ENCODE measurements at regions not wholly inside any gene's neighbourhood (a gene's known extent, or its start where the extent isn't known, plus 50 kb on each side); places are given as distances from the start of the nearest gene placed in this dataset.

- Histone ChIP-seq H2AFZ (ENCODE audit: low read depth) (no peak overlapping the region), H3K27me3 (ENCODE audit: insufficient read depth, low read depth) (no peaks in the 10 kb centered on the region), H4K20me1 (ENCODE audit: insufficient read depth) (no peaks in the 10 kb centered on the region), H3K9ac (no peak overlapping the region), H3K27ac (no peak overlapping the region), H3K36me3 (ENCODE audit: insufficient read depth) (no peaks in the 10 kb centered on the region), H3K4me1 (ENCODE audit: low read depth, poor library complexity, severe bottlenecking) (no peaks in the 10 kb centered on the region), H3K4me3 (IDR thresholded peaks at IDR 0.05; ENCODE audit: insufficient read depth, low read depth, low read length) (no peak overlapping the region), H3K4me2 (no peak overlapping the region), H3K79me2 (ENCODE audit: insufficient read depth, low read depth) (no peaks in the 10 kb centered on the region)
- no peak for TF ChIP-seq CTCF (conservative IDR thresholded peaks at IDR 0.05; ENCODE audit: low read depth, low read length)
These were observed 94.7 kb upstream of the SRD5A3 start for GRCh38 chr4:55251342-55251741.

GRCh38 chr4:55251896-55252295, 94.1 kb upstream of the SRD5A3 start:
- TF ChIP-seq CTCF (conservative IDR thresholded peaks at IDR 0.05; ENCODE audit: low read depth, low read length), result no peak
- no peak overlapping the region for H3K9ac ChIP-seq
- no peaks in the 10 kb centered on the region for H4K20me1 ChIP-seq (ENCODE audit: insufficient read depth)
- no peak overlapping the region for H3K4me3 ChIP-seq (IDR thresholded peaks at IDR 0.05; ENCODE audit: insufficient read depth, low read depth, low read length)
- no peaks in the 10 kb centered on the region for H3K79me2 ChIP-seq (ENCODE audit: insufficient read depth, low read depth)
- H2AFZ ChIP-seq (ENCODE audit: low read depth), result no peak overlapping the region
- H3K27ac ChIP-seq, result no peak overlapping the region
- no peak overlapping the region for H3K4me2 ChIP-seq
- H3K27me3 ChIP-seq (ENCODE audit: insufficient read depth, low read depth), result no peaks in the 10 kb centered on the region
- H3K36me3 ChIP-seq (ENCODE audit: insufficient read depth), result no peaks in the 10 kb centered on the region
- H3K4me1 ChIP-seq (ENCODE audit: low read depth, poor library complexity, severe bottlenecking), result no peaks in the 10 kb centered on the region

- Histone ChIP-seq H3K79me2 (ENCODE audit: insufficient read depth, low read depth) (no peaks in the 10 kb centered on the region), H3K27ac (no peak overlapping the region), H3K4me3 (IDR thresholded peaks at IDR 0.05; ENCODE audit: insufficient read depth, low read depth, low read length) (no peak overlapping the region), H3K4me2 (no peak overlapping the region), H3K27me3 (ENCODE audit: insufficient read depth, low read depth) (no peaks in the 10 kb centered on the region), H2AFZ (ENCODE audit: low read depth) (no peak overlapping the region), H3K36me3 (ENCODE audit: insufficient read depth) (no peaks in the 10 kb centered on the region), H3K9ac (no peak overlapping the region), H4K20me1 (ENCODE audit: insufficient read depth) (no peaks in the 10 kb centered on the region), H3K4me1 (ENCODE audit: low read depth, poor library complexity, severe bottlenecking) (no peaks in the 10 kb centered on the region)
- no peak for TF ChIP-seq CTCF (conservative IDR thresholded peaks at IDR 0.05; ENCODE audit: low read depth, low read length)
These were observed 92.0 kb upstream of the SRD5A3 start for GRCh38 chr4:55253948-55254593.

- Histone ChIP-seq H3K4me3 (IDR thresholded peaks at IDR 0.05; ENCODE audit: insufficient read depth, low read depth, low read length) (no peak overlapping the region), H3K79me2 (ENCODE audit: insufficient read depth, low read depth) (no peaks in the 10 kb centered on the region), H4K20me1 (ENCODE audit: insufficient read depth) (no peaks in the 10 kb centered on the region), H3K4me2 (no peak overlapping the region), H3K4me1 (ENCODE audit: low read depth, poor library complexity, severe bottlenecking) (no peaks in the 10 kb centered on the region), H3K27ac (no peak overlapping the region), H3K36me3 (ENCODE audit: insufficient read depth) (no peaks in the 10 kb centered on the region), H3K9ac (no peak overlapping the region), H3K27me3 (ENCODE audit: insufficient read depth, low read depth) (no peaks in the 10 kb centered on the region), H2AFZ (ENCODE audit: low read depth) (no peak overlapping the region)
- TF ChIP-seq CTCF (conservative IDR thresholded peaks at IDR 0.05; ENCODE audit: low read depth, low read length), result no peak
These were observed 90.9 kb upstream of the SRD5A3 start for GRCh38 chr4:55255179-55255578.

Measured in KMS-11 (cell line).